ENCODE measurements at regions not wholly inside any gene's neighbourhood (a gene's known extent, or its start where the extent isn't known, plus 50 kb on each side); places are given as distances from the start of the nearest gene placed in this dataset.

DNA sequence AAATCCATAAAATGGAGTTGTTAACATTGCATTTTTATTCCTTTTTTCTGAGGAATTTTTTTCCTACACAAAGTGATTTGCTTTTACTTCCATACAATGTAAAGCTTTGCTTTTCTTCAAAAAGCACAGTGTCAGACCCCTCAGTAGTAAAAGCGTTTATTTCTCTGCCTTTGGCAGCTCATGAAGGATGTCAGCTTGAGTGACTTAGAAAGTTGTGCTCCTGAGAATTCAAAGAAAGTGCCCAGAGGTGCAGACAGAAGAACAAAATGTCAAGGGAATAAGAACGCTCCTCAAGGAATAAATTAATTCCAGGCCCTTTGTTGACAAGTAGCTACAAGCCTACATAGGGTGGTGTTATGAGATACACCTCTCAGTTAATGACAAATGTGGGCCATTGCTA, 369.3 kb upstream of the ADARB2 start:
- no peak for TF ChIP-seq EZH2 (IDR thresholded peaks at IDR 0.05; ENCODE audit: borderline replicate concordance, low read depth, low read length, severe bottlenecking)
- TF ChIP-seq, protein P1, sequence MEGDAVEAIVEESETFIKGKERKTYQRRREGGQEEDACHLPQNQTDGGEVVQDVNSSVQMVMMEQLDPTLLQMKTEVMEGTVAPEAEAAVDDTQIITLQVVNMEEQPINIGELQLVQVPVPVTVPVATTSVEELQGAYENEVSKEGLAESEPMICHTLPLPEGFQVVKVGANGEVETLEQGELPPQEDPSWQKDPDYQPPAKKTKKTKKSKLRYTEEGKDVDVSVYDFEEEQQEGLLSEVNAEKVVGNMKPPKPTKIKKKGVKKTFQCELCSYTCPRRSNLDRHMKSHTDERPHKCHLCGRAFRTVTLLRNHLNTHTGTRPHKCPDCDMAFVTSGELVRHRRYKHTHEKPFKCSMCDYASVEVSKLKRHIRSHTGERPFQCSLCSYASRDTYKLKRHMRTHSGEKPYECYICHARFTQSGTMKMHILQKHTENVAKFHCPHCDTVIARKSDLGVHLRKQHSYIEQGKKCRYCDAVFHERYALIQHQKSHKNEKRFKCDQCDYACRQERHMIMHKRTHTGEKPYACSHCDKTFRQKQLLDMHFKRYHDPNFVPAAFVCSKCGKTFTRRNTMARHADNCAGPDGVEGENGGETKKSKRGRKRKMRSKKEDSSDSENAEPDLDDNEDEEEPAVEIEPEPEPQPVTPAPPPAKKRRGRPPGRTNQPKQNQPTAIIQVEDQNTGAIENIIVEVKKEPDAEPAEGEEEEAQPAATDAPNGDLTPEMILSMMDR (IDR thresholded peaks at IDR 0.05; ENCODE audit: borderline replicate concordance, extremely low read depth, low read length, poor library complexity, severe bottlenecking): no peak
- H2AFZ ChIP-seq (ENCODE audit: low read depth, low read length): no peak overlapping the region

DNA sequence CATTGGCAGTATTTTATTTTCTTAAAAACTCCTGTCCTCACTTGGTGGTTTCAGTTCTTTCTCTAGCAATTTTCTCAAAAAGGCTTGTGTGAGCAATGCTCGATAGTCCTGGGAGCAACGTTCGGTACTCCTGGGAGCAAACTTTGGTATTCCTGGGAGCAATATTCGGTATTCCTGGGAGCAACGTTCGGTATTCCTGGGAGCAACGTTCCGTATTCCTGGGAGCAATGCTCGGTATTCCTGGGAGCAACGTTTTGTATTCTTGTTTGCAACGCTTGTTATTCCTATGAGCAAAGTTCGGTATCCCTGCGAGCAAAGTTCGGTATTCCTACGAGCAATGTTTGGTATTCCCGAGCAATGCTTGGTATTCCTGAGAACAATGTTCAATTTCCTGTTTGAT, 362.0 kb upstream of the ADARB2 start:
- Histone ChIP-seq H3K79me2 (ENCODE audit: insufficient read depth, low read length) (no peaks in the 10 kb centered on the region), H3K9me3 (ENCODE audit: insufficient read depth, low read length, severe bottlenecking) (no peaks in the 10 kb centered on the region), H3K4me3 (ENCODE audit: low read depth in 1 of 2, low read length in 2 of 2) (no peak overlapping the region), H2AFZ (ENCODE audit: low read depth, low read length) (no peak overlapping the region), H3K9ac (ENCODE audit: low read depth, low read length) (no peak overlapping the region), H4K20me1 (ENCODE audit: insufficient read depth, low read length) (no peaks in the 10 kb centered on the region), H3K36me3 (ENCODE audit: insufficient read depth, low read length) (no peaks in the 10 kb centered on the region), H3K27me3 (ENCODE audit: insufficient read depth, low read length, poor library complexity) (no peaks in the 10 kb centered on the region), H3K4me1 (ENCODE audit: insufficient read depth, low read length) (no peaks in the 10 kb centered on the region), H3K27ac (ENCODE audit: low read length) (no peak overlapping the region), H3K4me2 (ENCODE audit: insufficient read depth, low read length) (no peak overlapping the region)
- no peak for ATAC-seq (ENCODE audit: insufficient read depth, low read depth)
- no peak for DNase-seq
- TF ChIP-seq, protein P1 (IDR thresholded peaks at IDR 0.05; ENCODE audit: borderline replicate concordance, extremely low read depth, low read length, poor library complexity, severe bottlenecking): no peak
- no peak for TF ChIP-seq EZH2 (IDR thresholded peaks at IDR 0.05; ENCODE audit: borderline replicate concordance, low read depth, low read length, severe bottlenecking)

More for the DNA sequence above, 369.3 kb upstream of the ADARB2 start:
- H3K9ac ChIP-seq (ENCODE audit: low read depth, low read length): no peak overlapping the region
- H4K20me1 ChIP-seq (ENCODE audit: insufficient read depth, low read length): no peaks in the 10 kb centered on the region
- no peaks in the 10 kb centered on the region for H3K9me3 ChIP-seq (ENCODE audit: insufficient read depth, low read length, severe bottlenecking)
- no peaks in the 10 kb centered on the region for H3K4me1 ChIP-seq (ENCODE audit: insufficient read depth, low read length)
- H3K4me2 ChIP-seq (ENCODE audit: insufficient read depth, low read length): no peak overlapping the region
- no peaks in the 10 kb centered on the region for H3K79me2 ChIP-seq (ENCODE audit: insufficient read depth, low read length)
- no peak overlapping the region for H3K27ac ChIP-seq (ENCODE audit: low read length)
- no peak overlapping the region for H3K4me3 ChIP-seq (ENCODE audit: low read depth in 1 of 2, low read length in 2 of 2)
- no peaks in the 10 kb centered on the region for H3K27me3 ChIP-seq (ENCODE audit: insufficient read depth, low read length, poor library complexity)
- no peak for DNase-seq
- no peak for ATAC-seq (ENCODE audit: insufficient read depth, low read depth)
- no peaks in the 10 kb centered on the region for H3K36me3 ChIP-seq (ENCODE audit: insufficient read depth, low read length)

DNA sequence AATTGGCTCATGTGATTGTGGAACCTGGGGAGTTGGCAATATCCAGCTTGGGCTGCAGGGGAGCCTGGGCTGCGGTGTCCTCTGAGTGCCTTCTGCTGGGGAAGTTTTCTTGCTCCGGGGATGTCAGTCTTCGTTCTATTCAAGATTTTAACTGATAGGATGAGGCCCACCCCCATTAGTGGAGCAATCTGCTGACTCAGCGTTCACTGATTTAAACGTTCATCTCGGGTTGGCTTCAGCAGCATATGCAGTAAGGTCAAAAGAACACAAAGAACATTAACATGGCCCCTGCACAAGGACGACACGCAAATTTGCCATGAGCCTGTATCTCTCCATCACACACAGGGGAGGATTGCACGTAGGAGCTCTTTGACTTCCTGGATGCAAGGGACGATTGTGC, 360.6 kb upstream of the ADARB2 start:
- Histone ChIP-seq H3K79me2 (ENCODE audit: insufficient read depth, low read length) (no peaks in the 10 kb centered on the region), H3K9me3 (ENCODE audit: insufficient read depth, low read length, severe bottlenecking) (no peaks in the 10 kb centered on the region), H2AFZ (ENCODE audit: low read depth, low read length) (no peak overlapping the region), H3K36me3 (ENCODE audit: insufficient read depth, low read length) (no peaks in the 10 kb centered on the region), H3K27ac (ENCODE audit: low read length) (no peak overlapping the region), H3K9ac (ENCODE audit: low read depth, low read length) (no peak overlapping the region), H3K4me3 (ENCODE audit: low read depth in 1 of 2, low read length in 2 of 2) (no peak overlapping the region), H3K27me3 (ENCODE audit: insufficient read depth, low read length, poor library complexity) (no peaks in the 10 kb centered on the region), H3K4me1 (ENCODE audit: insufficient read depth, low read length) (no peaks in the 10 kb centered on the region), H3K4me2 (ENCODE audit: insufficient read depth, low read length) (no peak overlapping the region), H4K20me1 (ENCODE audit: insufficient read depth, low read length) (no peaks in the 10 kb centered on the region)
- TF ChIP-seq EZH2 (IDR thresholded peaks at IDR 0.05; ENCODE audit: borderline replicate concordance, low read depth, low read length, severe bottlenecking): no peak
- TF ChIP-seq, protein P1 (IDR thresholded peaks at IDR 0.05; ENCODE audit: borderline replicate concordance, extremely low read depth, low read length, poor library complexity, severe bottlenecking): no peak
- ATAC-seq (ENCODE audit: insufficient read depth, low read depth) (no peak), DNase-seq (no peak)

DNA sequence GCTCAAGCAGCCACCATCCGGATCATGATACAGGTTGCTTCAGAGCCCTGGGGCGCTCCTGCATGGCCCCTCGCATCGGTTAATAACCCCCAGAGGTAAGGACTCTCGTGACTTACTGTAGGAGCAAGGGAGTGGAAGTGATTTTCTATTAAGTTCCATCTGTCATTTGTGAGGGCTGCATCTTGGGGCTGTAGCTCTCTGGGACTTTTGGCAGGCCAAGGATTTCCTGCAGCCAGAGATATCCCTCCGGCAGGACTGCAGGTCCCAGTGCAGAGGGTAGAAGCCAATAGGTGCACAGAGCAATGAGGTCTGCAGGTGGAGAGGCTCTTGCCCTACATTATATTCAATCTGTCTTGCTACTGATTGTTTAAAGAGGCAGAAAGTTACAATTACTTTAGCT, 356.8 kb upstream of the ADARB2 start:
- TF ChIP-seq, protein P1 (IDR thresholded peaks at IDR 0.05; ENCODE audit: borderline replicate concordance, extremely low read depth, low read length, poor library complexity, severe bottlenecking): no peak
- no peak for TF ChIP-seq EZH2 (IDR thresholded peaks at IDR 0.05; ENCODE audit: borderline replicate concordance, low read depth, low read length, severe bottlenecking)

More for the DNA sequence above, 356.8 kb upstream of the ADARB2 start:
- Histone ChIP-seq H3K27ac (ENCODE audit: low read length) (no peak overlapping the region), H2AFZ (ENCODE audit: low read depth, low read length) (no peak overlapping the region), H3K27me3 (ENCODE audit: insufficient read depth, low read length, poor library complexity) (no peaks in the 10 kb centered on the region), H3K9ac (ENCODE audit: low read depth, low read length) (no peak overlapping the region), H3K4me2 (ENCODE audit: insufficient read depth, low read length) (no peak overlapping the region), H3K9me3 (ENCODE audit: insufficient read depth, low read length, severe bottlenecking) (no peaks in the 10 kb centered on the region), H3K4me1 (ENCODE audit: insufficient read depth, low read length) (no peaks in the 10 kb centered on the region), H3K36me3 (ENCODE audit: insufficient read depth, low read length) (no peaks in the 10 kb centered on the region), H4K20me1 (ENCODE audit: insufficient read depth, low read length) (no peaks in the 10 kb centered on the region), H3K79me2 (ENCODE audit: insufficient read depth, low read length) (no peaks in the 10 kb centered on the region), H3K4me3 (ENCODE audit: low read depth in 1 of 2, low read length in 2 of 2) (no peak overlapping the region)
- DNase-seq (no peak), ATAC-seq (ENCODE audit: insufficient read depth, low read depth) (no peak)

Data from DND-41 (cell line).